Ascending aorta (tissue), 2 donors: ENCODE measurements at regions not wholly inside any gene's neighbourhood (a gene's known extent, or its start where the extent isn't known, plus 50 kb on each side); places are given as distances from the start of the nearest gene placed in this dataset.

Source experiments
- DNase-seq, 2 donors: peaks; one replicate each; pipeline ENCODE4 v3.0.0-alpha.2; 2019; ENCODE audit warnings: low spot score in 2 of 2
- H3K27ac ChIP-seq, 2 donors: fragments of 200-600 bp; sonication (generic); one replicate each; pipeline ENCODE4 v1.5.1; 2016 to 2017; ENCODE audit warnings: mild to moderate bottlenecking in 1 of 2
- H3K27me3 ChIP-seq: fragments of 200-600 bp; sonication (generic); one replicate; pipeline ENCODE4 v1.5.1; 2017
- H3K36me3 ChIP-seq, 2 donors: fragments of 200-600 bp; sonication (generic); one replicate each; pipeline ENCODE4 v1.5.1; 2016
- H3K4me1 ChIP-seq, 2 donors: fragments of 200-600 bp; sonication (generic); one replicate each; pipeline ENCODE4 v1.5.1; 2016 to 2017; ENCODE audit warnings: mild to moderate bottlenecking in 1 of 2
- H3K4me3 ChIP-seq, 2 donors: fragments of 200-600 bp; sonication (generic); one replicate each; pipeline ENCODE4 v1.5.1; 2016 to 2017; ENCODE audit warnings: mild to moderate bottlenecking in 1 of 2
- H3K9me3 ChIP-seq, 2 donors: fragments of 200-600 bp; sonication (generic); one replicate each; pipeline ENCODE4 v1.5.1; 2016
- intact Hi-C: fragments of 100-400 bp; cut with DNase I; formaldehyde crosslinking; loops from one replicate; pipeline ENCODE4 v1.15.1; 2023
- TF ChIP-seq, protein P1 (sequence below), 3 experiments: fragments of 200-600 bp in 2 of 3; fragments of 450-650 bp in 1 of 3; sonication (generic) in 2 of 3; IDR thresholded peaks; one replicate each; pipeline ENCODE4 v1.5.1; 2016 to 2019; ENCODE audit warnings: antibody characterized with exemption in 3 of 3, mild to moderate bottlenecking in 1 of 3, moderate library complexity in 1 of 3

DNA sequence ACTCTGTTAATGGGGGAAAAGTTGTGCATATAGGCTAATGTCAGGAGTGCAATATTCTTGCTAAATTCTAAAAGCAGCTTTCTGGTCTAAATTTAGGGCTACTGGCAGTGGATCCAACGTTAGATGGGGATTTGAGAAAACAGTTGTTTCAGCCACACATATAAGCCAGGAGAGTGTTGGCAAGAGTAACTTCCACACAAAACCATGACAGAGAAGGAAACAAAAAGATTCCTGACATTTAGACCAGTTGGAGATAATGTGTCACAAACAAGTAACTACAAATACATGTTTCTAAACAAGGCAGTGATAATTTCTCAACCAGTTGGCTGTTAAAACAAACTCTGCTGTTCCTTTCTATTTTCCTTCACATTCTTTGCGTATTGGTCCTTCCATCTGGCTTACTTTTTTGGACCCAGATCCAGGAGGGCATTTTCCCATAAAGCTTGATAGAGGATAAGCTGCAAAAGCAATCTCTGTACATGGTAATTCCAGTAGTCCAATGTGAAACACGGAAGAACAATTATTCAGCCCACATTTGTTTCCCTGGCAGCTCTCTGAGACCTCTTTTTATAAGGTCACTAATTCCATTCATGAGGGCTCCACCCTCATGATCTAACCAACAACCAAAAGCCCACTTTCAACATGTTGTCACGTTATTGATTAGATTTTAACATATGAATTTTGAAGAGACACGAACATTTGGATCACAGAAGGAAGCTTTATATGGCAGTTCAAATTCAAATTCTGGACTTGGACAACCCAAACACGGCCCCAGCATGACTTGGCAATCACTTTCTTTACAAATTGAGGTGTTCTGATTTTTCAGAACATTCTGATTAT, 1888.6 kb downstream of the MRPL39 start:
- Histone ChIP-seq H3K27ac (no peak overlapping the region), H3K9me3 (no peaks in the 10 kb centered on the region), H3K4me1 (no peaks in the 10 kb centered on the region), H3K27me3 (no peaks in the 10 kb centered on the region), H3K36me3 (no peaks in the 10 kb centered on the region), H3K4me3 (no peak overlapping the region)
- TF ChIP-seq, protein P1, sequence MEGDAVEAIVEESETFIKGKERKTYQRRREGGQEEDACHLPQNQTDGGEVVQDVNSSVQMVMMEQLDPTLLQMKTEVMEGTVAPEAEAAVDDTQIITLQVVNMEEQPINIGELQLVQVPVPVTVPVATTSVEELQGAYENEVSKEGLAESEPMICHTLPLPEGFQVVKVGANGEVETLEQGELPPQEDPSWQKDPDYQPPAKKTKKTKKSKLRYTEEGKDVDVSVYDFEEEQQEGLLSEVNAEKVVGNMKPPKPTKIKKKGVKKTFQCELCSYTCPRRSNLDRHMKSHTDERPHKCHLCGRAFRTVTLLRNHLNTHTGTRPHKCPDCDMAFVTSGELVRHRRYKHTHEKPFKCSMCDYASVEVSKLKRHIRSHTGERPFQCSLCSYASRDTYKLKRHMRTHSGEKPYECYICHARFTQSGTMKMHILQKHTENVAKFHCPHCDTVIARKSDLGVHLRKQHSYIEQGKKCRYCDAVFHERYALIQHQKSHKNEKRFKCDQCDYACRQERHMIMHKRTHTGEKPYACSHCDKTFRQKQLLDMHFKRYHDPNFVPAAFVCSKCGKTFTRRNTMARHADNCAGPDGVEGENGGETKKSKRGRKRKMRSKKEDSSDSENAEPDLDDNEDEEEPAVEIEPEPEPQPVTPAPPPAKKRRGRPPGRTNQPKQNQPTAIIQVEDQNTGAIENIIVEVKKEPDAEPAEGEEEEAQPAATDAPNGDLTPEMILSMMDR (IDR thresholded peaks at IDR 0.05) = no peak
- intact Hi-C loops = no loop called here
- DNase-seq = no peak

DNA sequence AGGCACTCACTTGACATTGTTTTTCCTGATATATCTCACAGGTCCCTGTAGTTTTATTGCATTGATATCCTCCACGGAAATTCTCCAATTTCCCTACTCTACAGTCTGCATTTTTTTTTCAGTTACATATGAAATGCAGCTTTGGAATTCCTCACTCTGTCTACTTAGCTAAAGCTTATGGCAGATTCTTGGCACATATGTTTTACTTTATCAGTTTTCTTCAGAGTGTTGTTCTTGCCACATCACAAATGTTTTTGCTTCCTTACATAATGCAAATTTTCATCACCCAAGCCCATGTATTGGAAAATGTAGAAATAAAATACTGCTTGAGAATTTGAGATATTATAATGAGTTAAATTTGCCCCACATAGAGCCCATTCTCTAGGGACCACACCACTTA, 1895.1 kb downstream of the MRPL39 start:
- no peaks in the 10 kb centered on the region for H3K4me1 ChIP-seq
- no peaks in the 10 kb centered on the region for H3K36me3 ChIP-seq
- no peaks in the 10 kb centered on the region for H3K27me3 ChIP-seq
- DNase-seq = no peak
- no peaks in the 10 kb centered on the region for H3K9me3 ChIP-seq
- intact Hi-C loops = no loop called here
- no peak overlapping the region for H3K4me3 ChIP-seq
- H3K27ac ChIP-seq = no peak overlapping the region
- TF ChIP-seq, protein P1 (IDR thresholded peaks at IDR 0.05) = no peak

GRCh38 chr21:23706431-23706830, 1900.8 kb downstream of the MRPL39 start:
- no peaks in the 10 kb centered on the region for H3K36me3 ChIP-seq
- H3K27me3 ChIP-seq = no peaks in the 10 kb centered on the region
- DNase-seq = no peak
- TF ChIP-seq, protein P1 (IDR thresholded peaks at IDR 0.05) = no peak
- no peaks in the 10 kb centered on the region for H3K9me3 ChIP-seq
- no peak overlapping the region for H3K4me3 ChIP-seq
- no peaks in the 10 kb centered on the region for H3K4me1 ChIP-seq
- no peak overlapping the region for H3K27ac ChIP-seq
- intact Hi-C loops = no loop called here

GRCh38 chr21:23699402-23699801, 1907.9 kb downstream of the MRPL39 start:
- no peaks in the 10 kb centered on the region for H3K36me3 ChIP-seq
- intact Hi-C loops = no loop called here
- TF ChIP-seq, protein P1 (IDR thresholded peaks at IDR 0.05) = no peak

GRCh38 chr21:23698619-23699018, 1908.7 kb downstream of the MRPL39 start:
- no peaks in the 10 kb centered on the region for H3K4me1 ChIP-seq
- no peaks in the 10 kb centered on the region for H3K36me3 ChIP-seq
- H3K9me3 ChIP-seq = no peaks in the 10 kb centered on the region
- TF ChIP-seq, protein P1 (IDR thresholded peaks at IDR 0.05) = no peak
- H3K27ac ChIP-seq = no peak overlapping the region
- H3K4me3 ChIP-seq = no peak overlapping the region
- H3K27me3 ChIP-seq = no peaks in the 10 kb centered on the region
- intact Hi-C loops = no loop called here
- no peak for DNase-seq

More at GRCh38 chr21:23699402-23699801, 1907.9 kb downstream of the MRPL39 start:
- Histone ChIP-seq H3K27me3 (no peaks in the 10 kb centered on the region), H3K4me3 (no peak overlapping the region), H3K9me3 (no peaks in the 10 kb centered on the region), H3K4me1 (no peaks in the 10 kb centered on the region), H3K27ac (no peak overlapping the region)
- no peak for DNase-seq
